Adrenal gland (tissue), 9 donors: ENCODE measurements at regions not wholly inside any gene's neighbourhood (a gene's known extent, or its start where the extent isn't known, plus 50 kb on each side); places are given as distances from the start of the nearest gene placed in this dataset.

Experiments used
- DNase-seq, 7 donors: peaks; one replicate each; pipeline ENCODE4 v3.0.0-alpha.2; 2019 to 2020
- H3K27ac ChIP-seq, 5 donors: fragments of 200-600 bp; sonication (generic) in 4 of 5; 1 replicate in 3 of 5; 2 replicates in 2 of 5; pipeline versions ENCODE4 v1.5.1 to v1.8.0; 2016 to 2020; ENCODE audit warnings: mild to moderate bottlenecking in 1 of 5
- H3K27me3 ChIP-seq: fragments of 200-600 bp; 2 replicates; pipeline ENCODE4 v1.8.0; 2021
- H3K36me3 ChIP-seq, 2 donors: fragments of 200-600 bp; replicated peaks in 1 of 2; 1 replicate in 1 of 2; 2 replicates in 1 of 2; pipeline versions ENCODE4 v1.5.1 to v1.8.0; 2018 to 2022
- H3K4me1 ChIP-seq, 2 donors: fragments of 200-600 bp; replicated peaks in 1 of 2; 1 replicate in 1 of 2; 2 replicates in 1 of 2; pipeline versions ENCODE4 v1.5.1 to v1.8.0; 2018 to 2021
- H3K4me3 ChIP-seq, 4 donors: fragments of 200-600 bp; sonication (generic) in 3 of 4; one replicate each; pipeline ENCODE4 v1.5.1; 2016 to 2018
- H3K9me3 ChIP-seq, 3 donors: fragments of 200-600 bp; sonication (generic) in 1 of 3; replicated peaks in 1 of 3; 1 replicate in 2 of 3; 2 replicates in 1 of 3; pipeline versions ENCODE4 v1.5.1 to v1.8.0; 2016 to 2021
- POLR2A ChIP-seq, 2 donors: fragments of 450-650 bp; IDR thresholded peaks; one replicate each; pipeline ENCODE4 v1.6.1; 2017; ENCODE audit warnings: antibody characterized with exemption in 2 of 2, mild to moderate bottlenecking in 2 of 2, moderate library complexity in 1 of 2
- WGBS, 4 donors: extraction: QIAGEN DNeasy Blood & Tissue Kit in 2 of 4; methylation state at CpG; one replicate each; pipeline versions ENCODE4 v1.1.5 to v1.1.7; 2013 to 2017; 5-methylcytosine and 5-hydroxymethylcytosine counted together
- intact Hi-C, 2 donors: fragments of 100-400 bp; cut with DNase I; formaldehyde crosslinking; loops; one replicate each; pipeline versions ENCODE4 v1.14.1 to v1.15.0; 2022 to 2023
- TF ChIP-seq, protein P1 (sequence below), 6 experiments: fragments of 450-650 bp in 4 of 6; fragments of 200-600 bp in 2 of 6; sonication (generic) in 1 of 6; IDR thresholded peaks; 1 replicate in 5 of 6; 2 replicates in 1 of 6; pipeline versions ENCODE4 v1.5.1 to v1.8.0; 2016 to 2021; ENCODE audit warnings: antibody characterized with exemption in 6 of 6, mild to moderate bottlenecking in 2 of 6, moderate library complexity in 1 of 6
- donor health status: healthy with polysubstance abuse.
- donor health status: Bipolar disorder and iron deficiency.
- donor health status: DM: yes; HTN: yes; CAD: no.
- donor health status: DM: no; HTN: no; CAD: no.
- donor health status: DM: no; HTN: no; CAD: no.

DNA sequence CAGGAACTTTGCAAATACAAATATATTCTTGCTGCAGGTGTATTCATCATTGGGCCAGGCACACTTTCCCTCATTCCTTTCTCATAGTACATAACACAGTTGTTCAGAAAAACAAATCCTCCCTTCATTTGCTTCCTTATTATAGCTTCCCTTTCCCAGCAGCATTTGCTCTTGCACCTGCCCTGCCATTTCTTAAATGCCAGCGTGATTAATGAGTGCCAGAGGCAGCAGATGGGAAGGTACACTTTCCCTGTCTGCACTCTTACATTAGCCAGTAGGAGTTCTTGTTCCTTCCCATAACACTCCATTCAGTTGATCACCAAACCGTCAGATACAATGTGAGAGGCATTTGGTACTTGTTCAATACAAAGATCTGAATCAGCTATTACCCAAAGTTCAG, 128.5 kb upstream of the GAP43 start:
- no peaks in the 10 kb centered on the region for H3K36me3 ChIP-seq
- no peak overlapping the region for H3K27ac ChIP-seq
- H3K9me3 ChIP-seq, result no peaks in the 10 kb centered on the region
- WGBS, 4 donors, result 78 to 83% (median 80%) methylated on average over 2 of the region's 2 CpGs
- no peaks in the 10 kb centered on the region for H3K27me3 ChIP-seq
- TF ChIP-seq, protein P1, sequence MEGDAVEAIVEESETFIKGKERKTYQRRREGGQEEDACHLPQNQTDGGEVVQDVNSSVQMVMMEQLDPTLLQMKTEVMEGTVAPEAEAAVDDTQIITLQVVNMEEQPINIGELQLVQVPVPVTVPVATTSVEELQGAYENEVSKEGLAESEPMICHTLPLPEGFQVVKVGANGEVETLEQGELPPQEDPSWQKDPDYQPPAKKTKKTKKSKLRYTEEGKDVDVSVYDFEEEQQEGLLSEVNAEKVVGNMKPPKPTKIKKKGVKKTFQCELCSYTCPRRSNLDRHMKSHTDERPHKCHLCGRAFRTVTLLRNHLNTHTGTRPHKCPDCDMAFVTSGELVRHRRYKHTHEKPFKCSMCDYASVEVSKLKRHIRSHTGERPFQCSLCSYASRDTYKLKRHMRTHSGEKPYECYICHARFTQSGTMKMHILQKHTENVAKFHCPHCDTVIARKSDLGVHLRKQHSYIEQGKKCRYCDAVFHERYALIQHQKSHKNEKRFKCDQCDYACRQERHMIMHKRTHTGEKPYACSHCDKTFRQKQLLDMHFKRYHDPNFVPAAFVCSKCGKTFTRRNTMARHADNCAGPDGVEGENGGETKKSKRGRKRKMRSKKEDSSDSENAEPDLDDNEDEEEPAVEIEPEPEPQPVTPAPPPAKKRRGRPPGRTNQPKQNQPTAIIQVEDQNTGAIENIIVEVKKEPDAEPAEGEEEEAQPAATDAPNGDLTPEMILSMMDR (IDR thresholded peaks at IDR 0.05), result no peak
- TF ChIP-seq POLR2A (IDR thresholded peaks at IDR 0.05), result no peak
- intact Hi-C loops, result no loop called here
- no peak overlapping the region for H3K4me3 ChIP-seq
- H3K4me1 ChIP-seq, result no peaks in the 10 kb centered on the region
- no peak for DNase-seq

DNA sequence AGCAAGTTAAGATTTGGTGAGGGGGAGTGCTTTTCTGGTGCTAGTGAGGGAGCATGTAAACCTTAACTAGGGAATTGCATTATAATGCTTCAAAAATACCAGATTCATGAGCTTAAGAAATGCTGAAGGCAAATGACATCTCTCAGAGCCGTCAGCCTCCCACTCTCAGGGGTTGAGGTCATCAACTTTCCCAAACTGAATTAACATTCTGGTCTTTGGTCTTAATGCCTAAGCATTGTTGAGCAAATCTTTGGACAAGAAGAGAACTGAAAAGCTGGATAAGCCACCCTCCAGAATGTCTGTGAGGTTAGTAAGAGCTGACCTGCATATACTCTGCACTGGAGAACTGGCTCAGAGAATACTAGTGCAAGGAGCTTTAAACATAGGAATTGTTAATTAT, 124.9 kb upstream of the GAP43 start:
- no peaks in the 10 kb centered on the region for H3K36me3 ChIP-seq
- no peaks in the 10 kb centered on the region for H3K9me3 ChIP-seq
- H3K27me3 ChIP-seq, result no peaks in the 10 kb centered on the region
- H3K4me3 ChIP-seq, result no peak overlapping the region
- TF ChIP-seq, protein P1 (IDR thresholded peaks at IDR 0.05), result no peak
- TF ChIP-seq POLR2A (IDR thresholded peaks at IDR 0.05), result no peak
- DNase-seq, result no peak
- 57 to 71% (median 67%) methylated on average over 1 of the region's 1 CpG for WGBS, 4 donors
- no peaks in the 10 kb centered on the region for H3K4me1 ChIP-seq
- intact Hi-C loops, result no loop called here
- H3K27ac ChIP-seq, result no peak overlapping the region

DNA sequence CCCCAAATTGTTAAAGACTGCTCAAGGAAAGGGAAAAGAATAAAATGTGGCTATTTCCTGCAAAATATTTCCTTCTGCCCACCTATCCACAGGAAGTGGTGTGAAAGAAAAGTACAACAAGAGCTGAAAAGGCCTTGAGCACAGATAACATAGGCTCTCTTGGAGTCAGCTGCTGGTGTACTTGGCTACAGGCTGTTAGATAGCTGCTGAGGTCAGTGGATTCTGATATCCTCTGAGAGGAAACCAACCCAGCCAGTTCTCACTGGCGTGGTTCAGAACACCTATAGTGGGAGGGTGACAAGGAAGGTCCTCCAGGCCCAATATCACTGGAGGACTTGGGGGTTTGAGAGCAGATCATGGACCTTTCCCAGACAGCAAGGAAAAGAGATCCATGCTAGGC, 124.4 kb upstream of the GAP43 start:
- Histone ChIP-seq H3K9me3 (no peaks in the 10 kb centered on the region), H3K27ac (no peak overlapping the region), H3K27me3 (no peaks in the 10 kb centered on the region), H3K4me3 (no peak overlapping the region), H3K4me1 (no peaks in the 10 kb centered on the region), H3K36me3 (no peaks in the 10 kb centered on the region)
- no peak for DNase-seq
- intact Hi-C loops, result no loop called here
- 50 to 66% (median 58%) methylated on average over 1 of the region's 1 CpG for WGBS, 4 donors
- TF ChIP-seq, protein P1 (IDR thresholded peaks at IDR 0.05), result no peak
- TF ChIP-seq POLR2A (IDR thresholded peaks at IDR 0.05), result no peak

DNA sequence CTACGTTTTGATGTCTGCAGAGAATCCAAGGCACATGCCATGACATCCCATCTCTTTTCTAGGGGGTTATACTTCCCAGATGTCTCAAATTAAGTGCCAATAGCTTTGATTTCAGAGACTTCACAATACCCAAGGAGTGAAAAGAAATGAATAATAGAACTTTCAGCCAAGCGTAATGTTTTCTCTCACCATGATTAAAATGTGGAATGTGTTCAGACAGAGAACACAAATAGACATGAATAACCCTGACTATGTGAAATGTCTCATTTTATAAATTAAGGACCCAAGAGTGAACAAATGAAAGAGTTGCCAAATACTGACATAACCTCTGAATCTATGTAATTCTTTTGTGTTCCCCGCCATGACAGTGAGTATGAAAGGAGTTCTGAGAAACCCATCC, 123.6 kb upstream of the GAP43 start:
- intact Hi-C loops, result no loop called here
- H3K9me3 ChIP-seq, result no peaks in the 10 kb centered on the region
- WGBS, 4 donors, result 93 to 94% (median 94%) methylated on average over 3 of the region's 3 CpGs
- H3K4me1 ChIP-seq, result no peaks in the 10 kb centered on the region
- DNase-seq, result no peak
- no peaks in the 10 kb centered on the region for H3K27me3 ChIP-seq
- no peaks in the 10 kb centered on the region for H3K36me3 ChIP-seq
- no peak overlapping the region for H3K4me3 ChIP-seq
- TF ChIP-seq POLR2A (IDR thresholded peaks at IDR 0.05), result no peak
- TF ChIP-seq, protein P1 (IDR thresholded peaks at IDR 0.05), result no peak
- no peak overlapping the region for H3K27ac ChIP-seq
